Esophagus squamous epithelium (tissue), 4 donors: ENCODE measurements at regions not wholly inside any gene's neighbourhood (a gene's known extent, or its start where the extent isn't known, plus 50 kb on each side); places are given as distances from the start of the nearest gene placed in this dataset.

Experiments used
- POLR2A ChIP-seq, 4 donors: fragments of 450-650 bp; IDR thresholded peaks; one replicate each; pipeline ENCODE4 v1.6.1; 2017; ENCODE audit warnings: antibody characterized with exemption in 4 of 4, mild to moderate bottlenecking in 4 of 4, moderate library complexity in 3 of 4
- TF ChIP-seq, protein P1 (sequence below), 6 experiments: fragments of 450-650 bp in 4 of 6; fragments of 200-600 bp in 2 of 6; sonication (generic) in 2 of 6; IDR thresholded peaks; one replicate each; pipeline ENCODE4 v1.5.1; 2016 to 2019; ENCODE audit warnings: antibody characterized with exemption in 6 of 6, mild to moderate bottlenecking in 4 of 6, moderate library complexity in 4 of 6

DNA sequence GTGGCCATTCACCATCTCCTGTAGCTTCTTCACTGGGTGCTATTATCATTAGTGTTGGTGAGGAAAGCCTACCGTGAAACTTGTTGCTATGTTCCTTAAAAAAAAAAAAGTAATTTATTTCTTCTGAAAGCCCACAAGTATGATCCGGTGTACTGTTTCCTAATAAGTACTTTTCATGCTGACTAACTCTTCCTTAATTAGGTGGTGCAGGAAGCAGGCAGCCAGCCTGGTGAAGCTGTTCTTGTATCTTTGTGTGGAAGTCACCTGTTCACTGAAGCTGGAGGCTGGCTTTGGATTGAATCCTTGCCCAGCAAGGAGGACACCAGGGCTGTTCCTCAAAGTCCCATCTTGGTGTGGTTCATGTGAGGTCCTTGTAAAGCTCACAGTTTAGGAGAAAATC lies 321.7 kb upstream of the THSD7B start:
- no peak for TF ChIP-seq POLR2A (IDR thresholded peaks at IDR 0.05)
- TF ChIP-seq, protein P1, sequence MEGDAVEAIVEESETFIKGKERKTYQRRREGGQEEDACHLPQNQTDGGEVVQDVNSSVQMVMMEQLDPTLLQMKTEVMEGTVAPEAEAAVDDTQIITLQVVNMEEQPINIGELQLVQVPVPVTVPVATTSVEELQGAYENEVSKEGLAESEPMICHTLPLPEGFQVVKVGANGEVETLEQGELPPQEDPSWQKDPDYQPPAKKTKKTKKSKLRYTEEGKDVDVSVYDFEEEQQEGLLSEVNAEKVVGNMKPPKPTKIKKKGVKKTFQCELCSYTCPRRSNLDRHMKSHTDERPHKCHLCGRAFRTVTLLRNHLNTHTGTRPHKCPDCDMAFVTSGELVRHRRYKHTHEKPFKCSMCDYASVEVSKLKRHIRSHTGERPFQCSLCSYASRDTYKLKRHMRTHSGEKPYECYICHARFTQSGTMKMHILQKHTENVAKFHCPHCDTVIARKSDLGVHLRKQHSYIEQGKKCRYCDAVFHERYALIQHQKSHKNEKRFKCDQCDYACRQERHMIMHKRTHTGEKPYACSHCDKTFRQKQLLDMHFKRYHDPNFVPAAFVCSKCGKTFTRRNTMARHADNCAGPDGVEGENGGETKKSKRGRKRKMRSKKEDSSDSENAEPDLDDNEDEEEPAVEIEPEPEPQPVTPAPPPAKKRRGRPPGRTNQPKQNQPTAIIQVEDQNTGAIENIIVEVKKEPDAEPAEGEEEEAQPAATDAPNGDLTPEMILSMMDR (IDR thresholded peaks at IDR 0.05): no peak
